Common myeloid progenitor, CD34-positive (primary cell): ENCODE measurements at regions not wholly inside any gene's neighbourhood (a gene's known extent, or its start where the extent isn't known, plus 50 kb on each side); places are given as distances from the start of the nearest gene placed in this dataset.

Source experiments
- CTCF ChIA-PET: fragments of 350-600 bp; sonication (Branson Sonifier 250); formaldehyde crosslinking; loops from one replicate; lab custom pipeline; 2021; ENCODE audit warnings: antibody characterized with exemption; lab: Charles Lee
- POLR2A ChIA-PET: fragments of 350-600 bp; sonication (Branson Sonifier 250); formaldehyde crosslinking; loops from one replicate; lab custom pipeline; 2021; ENCODE audit warnings: antibody characterized with exemption; lab: Charles Lee
- DNase-seq, 3 donors: peaks; one replicate each; pipeline versions ENCODE4 v3.0.0 to v3.0.0-alpha.2; 2013
- H3K27ac ChIP-seq, 2 experiments: 1 replicate in 1 of 2; 2 replicates in 1 of 2; pipeline ENCODE4 v1.7.0; 2013; ENCODE audit warnings: inconsistent platforms in 2 of 2, low read length in 2 of 2, mild to moderate bottlenecking in 2 of 2, low read depth in 1 of 2, moderate library complexity in 1 of 2; ENCODE audit not compliant: severe bottlenecking in 2 of 2, insufficient read depth in 1 of 2, poor library complexity in 1 of 2
- H3K27me3 ChIP-seq, 5 experiments: replicated peaks in 2 of 5; 1 replicate in 3 of 5; 2 replicates in 2 of 5; pipeline versions ENCODE4 v1.6.1 to v1.7.0; 2013; ENCODE audit warnings: low read length in 4 of 5, mild to moderate bottlenecking in 2 of 5, moderate library complexity in 2 of 5, inconsistent platforms in 1 of 5; ENCODE audit not compliant: insufficient read depth in 5 of 5, control insufficient read depth in 4 of 5
- H3K36me3 ChIP-seq, 4 experiments: 1 replicate in 2 of 4; 2 replicates in 2 of 4; pipeline versions ENCODE4 v1.6.1 to v1.7.0; 2013; ENCODE audit warnings: low read length in 3 of 4, control low read depth in 1 of 4, mild to moderate bottlenecking in 1 of 4; ENCODE audit not compliant: control insufficient read depth in 4 of 4, insufficient read depth in 4 of 4
- H3K4me1 ChIP-seq, 4 experiments: 1 replicate in 3 of 4; 2 replicates in 1 of 4; pipeline versions ENCODE4 v1.6.1 to v1.7.1; 2013; ENCODE audit warnings: low read length in 3 of 4, mild to moderate bottlenecking in 3 of 4, control low read depth in 1 of 4, inconsistent platforms in 1 of 4, moderate library complexity in 1 of 4; ENCODE audit not compliant: control insufficient read depth in 4 of 4, insufficient read depth in 4 of 4; ENCODE audit errors: control extremely low read depth in 1 of 4
- H3K4me3 ChIP-seq, 7 experiments: 1 replicate in 4 of 7; 2 replicates in 3 of 7; pipeline versions ENCODE4 v1.5.1 to v1.7.0; 2013; ENCODE audit warnings: mild to moderate bottlenecking in 7 of 7, low read length in 6 of 7, moderate library complexity in 6 of 7, inconsistent platforms in 2 of 7, low read depth in 2 of 7, control low read depth in 1 of 7; ENCODE audit not compliant: insufficient read depth in 4 of 7, control insufficient read depth in 1 of 7; ENCODE audit errors: extremely low read depth in 1 of 7
- H3K9me3 ChIP-seq, 5 experiments: 1 replicate in 4 of 5; 2 replicates in 1 of 5; pipeline versions ENCODE4 v1.6.1 to v1.7.1; 2013; ENCODE audit warnings: low read length in 4 of 5, mild to moderate bottlenecking in 2 of 5, inconsistent platforms in 1 of 5, low read depth in 1 of 5, moderate library complexity in 1 of 5; ENCODE audit not compliant: control insufficient read depth in 4 of 5, insufficient read depth in 2 of 5; ENCODE audit errors: control extremely low read depth in 1 of 5
- WGBS: methylation state at CpG from one replicate; pipeline ENCODE4 v1.1.5; 2013; ENCODE audit not compliant: insufficient coverage; 5-methylcytosine and 5-hydroxymethylcytosine counted together

DNA sequence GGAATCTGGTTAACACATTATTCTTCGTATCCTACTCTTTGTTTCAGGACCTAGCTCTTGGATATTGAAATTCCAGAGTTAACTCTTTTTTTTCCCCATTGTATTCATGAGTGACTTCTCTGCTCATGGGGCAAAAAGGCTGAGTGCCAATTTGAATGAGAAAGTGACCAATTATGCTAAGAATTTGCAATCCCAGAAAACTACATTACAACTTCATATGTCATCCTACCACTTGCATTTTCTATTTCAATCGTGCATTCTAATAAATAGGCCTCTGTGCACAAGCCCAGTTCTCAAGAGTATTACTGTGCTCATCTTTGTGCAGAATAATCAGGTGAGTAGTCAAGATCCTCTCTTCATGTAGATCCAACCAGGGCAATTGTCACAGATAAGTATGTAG, 537.8 kb downstream of the OTOL1 start:
- Histone ChIP-seq H3K4me1 (no peaks in the 10 kb centered on the region), H3K4me3 (no peak overlapping the region), H3K27me3 (no peaks in the 10 kb centered on the region), H3K9me3 (no peaks in the 10 kb centered on the region), H3K27ac (no peak overlapping the region), H3K36me3 (no peaks in the 10 kb centered on the region)
- WGBS, result 100% methylated on average over 2 of the region's 2 CpGs
- ChIA-PET CTCF (no interaction called here), POLR2A (no interaction called here)
- DNase-seq, result no peak

DNA sequence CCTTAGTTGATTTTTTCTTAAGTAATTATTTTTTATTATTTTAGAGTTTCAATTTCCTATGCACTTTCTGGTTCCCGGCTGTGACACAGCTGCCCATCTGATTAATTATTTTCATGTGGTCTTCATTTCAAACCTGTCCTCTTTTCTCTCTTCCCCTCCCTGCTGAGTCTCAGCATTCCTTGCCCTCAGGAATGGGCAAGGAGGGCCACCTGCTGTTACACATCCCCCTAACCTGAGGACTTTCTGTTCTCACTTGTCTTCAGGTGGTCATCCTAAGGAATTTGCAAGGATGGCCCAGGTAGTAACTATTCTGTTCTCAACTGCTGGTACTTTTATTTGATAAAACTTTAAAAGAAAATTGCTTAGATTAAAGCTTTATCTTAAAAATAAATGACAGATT, 545.0 kb downstream of the OTOL1 start:
- no peaks in the 10 kb centered on the region for H3K27me3 ChIP-seq
- H3K27ac ChIP-seq, result no peak overlapping the region
- CTCF ChIA-PET, result no interaction called here
- no peaks in the 10 kb centered on the region for H3K36me3 ChIP-seq
- no peak overlapping the region for H3K4me3 ChIP-seq
- POLR2A ChIA-PET, result no interaction called here
- 100% methylated on average over 1 of the region's 1 CpG for whole genome bisulfite sequencing
- DNase-seq, result no peak
- H3K4me1 ChIP-seq, result peaks cover 0 to 2% (median 0%) of the 10 kb centered on the region in 4 experiments
- H3K9me3 ChIP-seq, result peaks cover 0 to 1% (median 0%) of the 10 kb centered on the region in 5 experiments

DNA sequence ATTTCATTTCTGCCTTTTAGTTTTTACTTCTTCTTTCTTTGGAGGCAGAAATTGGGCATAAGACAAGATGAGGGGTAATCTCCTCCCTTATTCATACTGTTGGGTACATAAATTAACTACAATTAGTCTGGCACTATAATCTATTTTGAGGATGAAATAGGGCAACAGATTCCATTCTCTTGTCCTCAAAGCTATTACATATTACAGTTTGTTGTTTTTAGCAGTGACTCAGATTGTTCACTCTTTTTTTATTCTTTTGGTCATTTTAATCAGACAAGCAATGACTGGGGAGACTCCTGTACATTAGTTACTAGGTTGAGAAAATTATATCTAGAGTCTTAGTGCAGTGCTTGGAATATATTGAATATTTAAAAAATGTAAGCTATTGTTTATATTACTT, 556.0 kb downstream of the OTOL1 start:
- Histone ChIP-seq H3K4me3 (no peak overlapping the region), H3K9me3 (peaks cover 0 to 2% (median 0%) of the 10 kb centered on the region in 5 experiments), H3K27ac (no peak overlapping the region), H3K27me3 (no peaks in the 10 kb centered on the region), H3K36me3 (no peaks in the 10 kb centered on the region), H3K4me1 (no peaks in the 10 kb centered on the region)
- CTCF ChIA-PET, result no interaction called here
- DNase-seq, result no peak
- POLR2A ChIA-PET, result no interaction called here

DNA sequence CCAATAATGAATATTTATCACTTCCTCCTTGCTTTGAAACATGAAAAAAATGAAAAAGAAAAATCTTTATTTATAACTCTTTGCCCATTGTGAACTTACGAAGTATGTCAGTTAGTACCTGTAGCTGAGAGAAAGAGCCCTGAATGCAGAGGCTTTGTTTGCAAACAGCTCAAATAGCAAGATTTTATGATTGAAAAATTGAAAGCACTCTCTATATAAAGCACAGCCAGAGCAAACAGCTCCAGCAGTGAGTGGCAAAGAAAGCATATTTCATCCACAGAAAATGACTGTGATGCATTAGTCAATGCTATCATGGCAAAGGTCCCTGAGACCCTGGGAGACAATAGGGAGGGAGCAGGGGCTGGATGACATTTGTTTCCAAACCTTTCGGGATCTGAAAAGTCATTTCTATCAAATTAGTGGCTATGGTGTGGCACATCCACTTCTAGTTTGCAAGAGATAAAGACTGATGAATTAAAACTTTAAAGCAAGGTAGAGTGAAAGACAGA, 576.1 kb downstream of the OTOL1 start:
- H3K27ac ChIP-seq, result no peak overlapping the region
- 100% methylated on average over 1 of the region's 2 CpGs for WGBS
- H3K9me3 ChIP-seq, result no peaks in the 10 kb centered on the region
- ChIA-PET POLR2A (interaction anchor here (0.7 kb wide), 1 partner anchor 1245 kb away, joined by 3 read pairs; no protein-coding TSS in a partner anchor), CTCF (no interaction called here)
- no peaks in the 10 kb centered on the region for H3K36me3 ChIP-seq
- H3K27me3 ChIP-seq, result no peaks in the 10 kb centered on the region
- DNase-seq, result no peak
- H3K4me1 ChIP-seq, result no peaks in the 10 kb centered on the region
- H3K4me3 ChIP-seq, result no peak overlapping the region

DNA sequence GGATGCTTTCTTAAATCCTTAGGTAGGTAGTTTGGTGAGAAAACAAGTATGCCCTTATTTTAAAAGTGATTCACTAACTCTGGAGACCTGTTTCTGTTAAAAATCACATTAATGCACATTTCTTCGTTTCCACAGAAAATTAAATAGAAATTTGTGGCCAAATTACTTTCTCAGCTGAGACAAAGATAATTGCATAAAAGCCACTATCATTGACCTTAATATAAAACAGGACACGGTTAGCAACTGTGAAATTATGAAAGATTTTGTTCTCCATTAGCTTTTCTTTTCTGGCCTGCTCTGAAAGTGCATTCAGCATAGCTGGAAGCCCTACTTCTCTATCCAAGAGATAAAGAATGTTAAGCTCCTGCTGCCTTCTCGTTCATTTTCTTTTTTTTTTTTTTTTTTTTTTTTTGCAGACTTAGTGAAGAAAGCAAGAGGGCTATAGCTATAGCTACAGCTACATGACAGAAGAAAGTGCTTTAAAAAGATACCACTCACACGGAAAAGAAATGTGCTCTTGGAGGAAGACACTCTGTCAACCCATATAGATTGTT, 576.9 kb downstream of the OTOL1 start:
- Histone ChIP-seq H3K27ac (no peak overlapping the region), H3K9me3 (no peaks in the 10 kb centered on the region), H3K27me3 (no peaks in the 10 kb centered on the region), H3K36me3 (no peaks in the 10 kb centered on the region), H3K4me3 (no peak overlapping the region), H3K4me1 (no peaks in the 10 kb centered on the region)
- ChIA-PET CTCF (no interaction called here), POLR2A (no interaction called here)
- no peak for DNase-seq
- 70% methylated on average over 1 of the region's 4 CpGs for WGBS

DNA sequence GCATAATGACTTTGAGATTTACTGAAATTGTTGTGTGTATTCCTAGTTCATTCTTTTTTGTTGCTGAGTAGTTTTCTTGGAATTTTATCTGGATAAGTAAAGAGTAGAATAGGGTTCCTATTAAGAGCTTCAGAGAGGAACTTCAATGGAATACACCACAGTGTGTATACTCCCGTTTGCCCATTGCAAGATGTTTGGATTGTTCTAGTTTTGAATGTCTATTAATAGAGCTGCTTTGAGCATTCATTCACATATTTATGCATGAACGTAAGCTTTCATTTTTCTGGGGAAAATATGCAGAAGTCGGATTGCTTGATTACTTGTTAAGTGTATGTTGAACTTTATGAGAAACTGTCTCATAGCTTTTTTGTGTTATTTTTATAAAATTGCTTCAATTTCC, 580.5 kb downstream of the OTOL1 start:
- Histone ChIP-seq H3K27me3 (no peaks in the 10 kb centered on the region), H3K4me1 (no peaks in the 10 kb centered on the region), H3K36me3 (no peaks in the 10 kb centered on the region), H3K9me3 (no peaks in the 10 kb centered on the region), H3K4me3 (no peak overlapping the region), H3K27ac (no peak overlapping the region)
- WGBS, result no CpG with 5 or more reads among the region's 3 CpGs
- DNase-seq, result no peak
- ChIA-PET POLR2A (no interaction called here), CTCF (no interaction called here)

DNA sequence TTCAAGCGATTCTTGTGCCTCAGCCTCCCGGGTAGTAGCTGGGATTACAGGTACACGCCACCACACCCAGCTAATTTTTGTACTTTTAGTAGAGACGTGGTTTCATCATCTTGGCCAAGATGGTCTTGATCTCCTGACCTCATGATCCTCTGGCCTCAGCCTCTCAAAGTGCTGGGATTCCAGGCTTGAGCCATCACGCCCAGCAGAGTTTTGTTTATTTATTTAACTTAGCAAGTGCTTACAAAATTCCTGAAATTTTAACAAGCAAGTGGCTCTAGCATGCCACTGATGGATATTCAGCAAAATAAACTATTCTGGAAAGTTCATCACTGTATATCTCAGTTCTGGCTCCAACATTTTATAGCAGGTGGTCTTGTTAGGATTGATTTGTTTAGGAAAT, 585.9 kb downstream of the OTOL1 start:
- Histone ChIP-seq H3K9me3 (no peaks in the 10 kb centered on the region), H3K4me3 (no peak overlapping the region), H3K4me1 (no peaks in the 10 kb centered on the region), H3K27ac (no peak overlapping the region), H3K36me3 (no peaks in the 10 kb centered on the region), H3K27me3 (no peaks in the 10 kb centered on the region)
- no peak for DNase-seq
- 96% methylated on average over 3 of the region's 5 CpGs for WGBS
- ChIA-PET POLR2A (no interaction called here), CTCF (no interaction called here)
